WTC11 (cell line): ENCODE measurements at regions not wholly inside any gene's neighbourhood (a gene's known extent, or its start where the extent isn't known, plus 50 kb on each side); places are given as distances from the start of the nearest gene placed in this dataset.

Experiments used
- ATAC-seq: fragments of 200-7000 bp; cut with Tn5 transposase; 2 replicates; pipeline ENCODE4 v1.10.0; 2021; ENCODE audit warnings: mild to moderate bottlenecking, moderate library complexity
- CTCF ChIA-PET: fragments of 300-600 bp; sonication (Branson Sonifier 250); formaldehyde crosslinking; loops from one replicate; lab custom pipeline; 2021; ENCODE audit warnings: antibody characterized with exemption; lab: Charles Lee
- POLR2A ChIA-PET: fragments of 350-600 bp; sonication (Branson Sonifier 250); formaldehyde crosslinking; loops from one replicate; lab custom pipeline; 2021; ENCODE audit warnings: antibody characterized with exemption; lab: Charles Lee
- DNase-seq: peaks from one replicate; pipeline ENCODE4 v3.0.0; 2021; ENCODE audit warnings: low spot score
- H3K27ac Mint-ChIP-seq: 2 replicates; pipeline ENCODE4 v1.8.0; 2021; ENCODE audit warnings: mixed read lengths
- H3K27me3 Mint-ChIP-seq: 2 replicates; pipeline ENCODE4 v1.8.0; 2021; ENCODE audit warnings: low read depth, mild to moderate bottlenecking, moderate library complexity, mixed read lengths
- H3K36me3 Mint-ChIP-seq: 2 replicates; pipeline ENCODE4 v1.8.0; 2021; ENCODE audit warnings: mixed read lengths
- H3K4me1 Mint-ChIP-seq: 2 replicates; pipeline ENCODE4 v1.8.0; 2022; ENCODE audit warnings: mixed read lengths
- H3K4me3 Mint-ChIP-seq: 2 replicates; pipeline ENCODE4 v1.8.0; 2021; ENCODE audit warnings: mild to moderate bottlenecking, moderate library complexity, mixed read lengths
- H3K9me3 Mint-ChIP-seq: 2 replicates; pipeline ENCODE4 v1.8.0; 2021; ENCODE audit warnings: mixed read lengths
- AFF4 ChIP-seq: sonication (generic); formaldehyde crosslinking; IDR thresholded peaks from 2 replicates; pipeline ENCODE4 v1.8.1; 2023; ENCODE audit warnings: mild to moderate bottlenecking, missing genetic modification reagents, borderline replicate concordance
- ATF6 ChIP-seq: sonication (generic); formaldehyde crosslinking; IDR thresholded peaks from 2 replicates; pipeline ENCODE4 v1.8.1; 2023; ENCODE audit warnings: mild to moderate bottlenecking, missing genetic modification reagents
- E2F4 ChIP-seq: sonication (generic); formaldehyde crosslinking; IDR thresholded peaks from 2 replicates; pipeline ENCODE4 v1.8.1; 2022; ENCODE audit warnings: low read depth, mild to moderate bottlenecking, moderate library complexity, missing genetic modification reagents, borderline replicate concordance
- ERG ChIP-seq: fragments of 250-450 bp; sonication (Bioruptor Pico); IDR thresholded peaks from 2 replicates; pipeline ENCODE4 v1.8.0; 2021; ENCODE audit warnings: mild to moderate bottlenecking
- GABPB1 ChIP-seq: sonication (generic); formaldehyde crosslinking; IDR thresholded peaks from 2 replicates; pipeline ENCODE4 v1.8.1; 2023; ENCODE audit warnings: mild to moderate bottlenecking, missing genetic modification reagents
- GRHL2 ChIP-seq: fragments of 250-450 bp; sonication (Bioruptor Pico); IDR thresholded peaks from 2 replicates; pipeline ENCODE4 v1.8.0; 2022; ENCODE audit warnings: mild to moderate bottlenecking, moderate library complexity; ENCODE audit not compliant: insufficient replicate concordance, severe bottlenecking
- HMGA2 ChIP-seq: fragments of 250-450 bp; sonication (Bioruptor Pico); IDR thresholded peaks from 2 replicates; pipeline ENCODE4 v1.4.0; 2021; ENCODE audit warnings: mild to moderate bottlenecking, moderate library complexity
- IRF1 ChIP-seq: sonication (generic); formaldehyde crosslinking; IDR thresholded peaks from 2 replicates; pipeline ENCODE4 v1.8.0; 2023; ENCODE audit warnings: missing genetic modification reagents
- JAZF1 ChIP-seq: fragments of 250-450 bp; sonication (Bioruptor Pico); IDR thresholded peaks from 2 replicates; pipeline ENCODE4 v1.9.0; 2021; ENCODE audit warnings: moderate library complexity, mild to moderate bottlenecking, inconsistent platforms
- MLX ChIP-seq: sonication (generic); formaldehyde crosslinking; IDR thresholded peaks from 2 replicates; pipeline ENCODE4 v1.8.1; 2023; ENCODE audit warnings: mild to moderate bottlenecking, missing genetic modification reagents, moderate library complexity
- TCF7 ChIP-seq: sonication (generic); formaldehyde crosslinking; IDR thresholded peaks from 2 replicates; pipeline ENCODE4 v1.8.0; 2022; ENCODE audit warnings: mild to moderate bottlenecking, low read depth, missing genetic modification reagents, moderate library complexity
- TEAD1 ChIP-seq: sonication (generic); formaldehyde crosslinking; IDR thresholded peaks from 2 replicates; pipeline ENCODE4 v1.8.0; 2022; ENCODE audit warnings: mild to moderate bottlenecking, missing genetic modification reagents
- TEAD4 ChIP-seq: sonication (generic); formaldehyde crosslinking; IDR thresholded peaks from 2 replicates; pipeline ENCODE4 v1.8.0; 2022; ENCODE audit warnings: mild to moderate bottlenecking, missing genetic modification reagents
- ZBTB21 ChIP-seq: sonication (generic); formaldehyde crosslinking; IDR thresholded peaks from 2 replicates; pipeline ENCODE4 v1.8.1; 2023; ENCODE audit warnings: mild to moderate bottlenecking, missing genetic modification reagents, borderline replicate concordance
- ZMAT4 ChIP-seq: fragments of 250-450 bp; sonication (Bioruptor Pico); IDR thresholded peaks from 2 replicates; pipeline ENCODE4 v1.9.0; 2021; ENCODE audit warnings: mild to moderate bottlenecking
- ZNF121 ChIP-seq: sonication (generic); formaldehyde crosslinking; IDR thresholded peaks from 2 replicates; pipeline ENCODE4 v1.8.0; 2023; ENCODE audit warnings: missing genetic modification reagents
- ZNF138 ChIP-seq: sonication (generic); formaldehyde crosslinking; conservative IDR thresholded peaks from 2 replicates; pipeline ENCODE4 v1.8.1; 2022; ENCODE audit warnings: mild to moderate bottlenecking, moderate library complexity, missing genetic modification reagents
- ZNF512 ChIP-seq: sonication (generic); formaldehyde crosslinking; IDR thresholded peaks from 2 replicates; pipeline ENCODE4 v1.8.1; 2022; ENCODE audit warnings: missing genetic modification reagents, borderline replicate concordance

- H3K4me1 Mint-ChIP-seq, result peaks cover 21% of the 10 kb centered on the region
- DNase-seq (no peak), ATAC-seq (no peak)
- POLR2A ChIA-PET, result no interaction called here
- H3K27me3 Mint-ChIP-seq, result no peaks in the 10 kb centered on the region
- peaks cover 5% of the 10 kb centered on the region; the same call in 1 of the 2 replicates for H3K36me3 Mint-ChIP-seq
- TF ChIP-seq TEAD4 (CRISPR knock-in tag) (no peak), ZNF512 (no peak)
- no peak overlapping the region for H3K27ac Mint-ChIP-seq
- peaks cover 5% of the 10 kb centered on the region for H3K9me3 Mint-ChIP-seq
- CTCF ChIA-PET, result no interaction called here
- no peak overlapping the region for H3K4me3 Mint-ChIP-seq
These were observed 134.9 kb upstream of the NDUFV2 start for GRCh38 chr18:8967573-8967972.

GRCh38 chr18:8969639-8970390 lies 132.7 kb upstream of the NDUFV2 start:
- H3K4me1 Mint-ChIP-seq, result peaks cover 18% of the 10 kb centered on the region
- no peak overlapping the region for H3K4me3 Mint-ChIP-seq
- ATAC-seq, result no peak
- POLR2A ChIA-PET, result no interaction called here
- CTCF ChIA-PET, result interaction anchor here (1.3 kb wide), 1 partner anchor 18 kb away, joined by 3 read pairs; no protein-coding TSS in a partner anchor
- peaks cover 12% of the 10 kb centered on the region; the same call in 1 of the 2 replicates for H3K36me3 Mint-ChIP-seq
- no peaks in the 10 kb centered on the region for H3K27me3 Mint-ChIP-seq
- TF ChIP-seq E2F4 (no peak), ZNF121 (CRISPR knock-in tag) (peak; percentile 94)
- H3K27ac Mint-ChIP-seq, result no peak overlapping the region
- peaks cover 25% of the 10 kb centered on the region for H3K9me3 Mint-ChIP-seq
- no peak for DNase-seq

GRCh38 chr18:8970843-8971242 lies 131.7 kb upstream of the NDUFV2 start:
- H3K4me1 Mint-ChIP-seq, result peaks cover 14% of the 10 kb centered on the region
- H3K36me3 Mint-ChIP-seq, result peaks cover 12% of the 10 kb centered on the region; the same call in 1 of the 2 replicates
- ATAC-seq (no peak), DNase-seq (no peak)
- no peaks in the 10 kb centered on the region for H3K27me3 Mint-ChIP-seq
- ChIA-PET CTCF (interaction anchor here (1.3 kb wide), 1 partner anchor 17 kb away, joined by 3 read pairs; no protein-coding TSS in a partner anchor), POLR2A (no interaction called here)
- peaks cover 27% of the 10 kb centered on the region for H3K9me3 Mint-ChIP-seq
- H3K27ac Mint-ChIP-seq, result no peak overlapping the region
- H3K4me3 Mint-ChIP-seq, result no peak overlapping the region
- TF ChIP-seq ZNF121 (CRISPR knock-in tag) (no peak), GABPB1 (no peak), ZMAT4 (CRISPR knock-in tag) (no peak), HMGA2 (CRISPR knock-in tag) (no peak), TCF7 (CRISPR knock-in tag) (no peak), MLX (CRISPR knock-in tag) (no peak), ZBTB21 (CRISPR knock-in tag) (no peak), AFF4 (no peak), IRF1 (no peak), ATF6 (CRISPR knock-in tag) (no peak), ZNF138 (CRISPR knock-in tag) (no peak), TEAD1 (no peak), TEAD4 (CRISPR knock-in tag) (no peak), GRHL2 (no peak), ERG (CRISPR knock-in tag) (no peak), JAZF1 (no peak)
